Esophagus squamous epithelium (tissue), 5 donors: ENCODE measurements at regions not wholly inside any gene's neighbourhood (a gene's known extent, or its start where the extent isn't known, plus 50 kb on each side); places are given as distances from the start of the nearest gene placed in this dataset.
"Not testable (repeated sequence)": the region's sequence is repeated elsewhere in the genome, so short reads cannot be mapped to it uniquely, and the experiment has no call there.

Source experiments
- DNase-seq: peaks from one replicate; lab custom pipeline; 2025; lab: John Stamatoyannopoulos, UW
- H3K27ac ChIP-seq, 4 donors: fragments of 200-600 bp; sonication (generic); one replicate each; pipeline ENCODE4 v1.5.1; 2016 to 2019; ENCODE audit warnings: mild to moderate bottlenecking in 1 of 4
- H3K27me3 ChIP-seq, 4 donors: fragments of 200-600 bp; sonication (generic); 1 replicate in 3 of 4; 2 replicates in 1 of 4; pipeline versions ENCODE4 v1.5.1 to v1.6.0; 2017 to 2021; ENCODE audit warnings: antibody characterized with exemption in 1 of 4
- H3K36me3 ChIP-seq, 3 donors: fragments of 200-600 bp; sonication (generic); one replicate each; pipeline ENCODE4 v1.5.1; 2016 to 2019
- H3K4me1 ChIP-seq, 3 donors: fragments of 200-600 bp; sonication (generic); one replicate each; pipeline ENCODE4 v1.5.1; 2017 to 2019
- H3K4me3 ChIP-seq, 4 donors: fragments of 200-600 bp; sonication (generic); 1 replicate in 3 of 4; 2 replicates in 1 of 4; pipeline ENCODE4 v1.5.1; 2016 to 2019; ENCODE audit warnings: mild to moderate bottlenecking in 2 of 4, moderate library complexity in 1 of 4
- H3K9me3 ChIP-seq, 3 donors: fragments of 200-600 bp; sonication (generic); one replicate each; pipeline ENCODE4 v1.5.1; 2016 to 2019
- POLR2A ChIP-seq, 4 donors: fragments of 450-650 bp; IDR thresholded peaks; one replicate each; pipeline ENCODE4 v1.6.1; 2017; ENCODE audit warnings: antibody characterized with exemption in 4 of 4, mild to moderate bottlenecking in 4 of 4, moderate library complexity in 3 of 4
- WGBS, 2 donors: methylation state at CpG; one replicate each; pipeline ENCODE4 v1.1.5; 2018; 5-methylcytosine and 5-hydroxymethylcytosine counted together
- intact Hi-C: fragments of 100-400 bp; cut with DNase I; formaldehyde crosslinking; loops from one replicate; pipeline ENCODE4 v1.15.0; 2022
- TF ChIP-seq, protein P1 (sequence below), 6 experiments: fragments of 450-650 bp in 4 of 6; fragments of 200-600 bp in 2 of 6; sonication (generic) in 2 of 6; IDR thresholded peaks; one replicate each; pipeline ENCODE4 v1.5.1; 2016 to 2019; ENCODE audit warnings: antibody characterized with exemption in 6 of 6, mild to moderate bottlenecking in 4 of 6, moderate library complexity in 4 of 6
- donor health status: DM: yes; HTN: yes; CAD: no.

DNA sequence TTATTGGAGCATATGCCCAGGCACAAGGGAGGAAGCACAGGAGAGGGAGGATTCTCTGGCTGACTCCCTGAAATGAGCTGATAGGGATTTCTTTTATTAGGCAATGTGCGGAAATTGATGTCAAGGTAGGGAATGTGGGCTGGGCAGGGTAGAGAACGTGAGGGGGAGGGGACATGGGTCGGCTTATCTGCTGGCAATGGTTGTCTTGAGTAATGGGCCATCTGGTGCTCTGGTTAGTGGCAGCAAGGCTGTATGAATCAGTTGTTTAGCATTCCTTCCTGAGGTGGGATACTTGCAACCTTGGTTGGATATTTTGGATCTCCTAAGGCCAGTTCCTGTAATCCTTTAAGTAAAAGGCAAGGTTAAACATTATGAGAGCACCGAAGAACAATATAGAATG, 80.5 kb upstream of the ADORA2B start:
- H3K4me3 ChIP-seq, H3K27me3 ChIP-seq, DNase-seq, H3K36me3 ChIP-seq, H3K9me3 ChIP-seq, H3K27ac ChIP-seq, H3K4me1 ChIP-seq, intact Hi-C loops: not testable (repeated sequence)
- WGBS, 2 donors = 96 to 100% methylated on average over 1 to 4 of the region's 4 CpGs

DNA sequence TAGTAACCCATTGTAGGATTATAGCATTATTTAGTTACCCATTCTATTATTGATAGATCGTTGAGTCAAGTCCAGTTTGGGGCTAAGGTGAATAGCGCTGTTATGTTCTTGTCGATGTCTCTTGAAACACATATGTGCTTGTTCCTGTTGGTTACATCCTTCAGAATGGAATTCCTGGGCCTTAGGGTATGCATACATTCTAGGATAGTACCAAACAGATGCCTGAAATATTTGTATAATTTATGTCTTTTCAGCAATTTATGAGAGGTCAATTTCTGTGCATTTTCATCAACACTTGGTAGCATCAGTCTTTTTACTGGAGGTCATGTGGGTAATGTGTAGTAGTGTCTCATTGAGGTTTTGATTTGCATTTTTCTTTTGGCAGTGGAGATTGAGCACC, 78.9 kb upstream of the ADORA2B start:
- H3K4me3 ChIP-seq, H3K36me3 ChIP-seq, DNase-seq, H3K4me1 ChIP-seq, H3K9me3 ChIP-seq, intact Hi-C loops, H3K27ac ChIP-seq, H3K27me3 ChIP-seq: not testable (repeated sequence)
- WGBS, 2 donors = 90 to 100% methylated on average over 3 of the region's 3 CpGs

DNA sequence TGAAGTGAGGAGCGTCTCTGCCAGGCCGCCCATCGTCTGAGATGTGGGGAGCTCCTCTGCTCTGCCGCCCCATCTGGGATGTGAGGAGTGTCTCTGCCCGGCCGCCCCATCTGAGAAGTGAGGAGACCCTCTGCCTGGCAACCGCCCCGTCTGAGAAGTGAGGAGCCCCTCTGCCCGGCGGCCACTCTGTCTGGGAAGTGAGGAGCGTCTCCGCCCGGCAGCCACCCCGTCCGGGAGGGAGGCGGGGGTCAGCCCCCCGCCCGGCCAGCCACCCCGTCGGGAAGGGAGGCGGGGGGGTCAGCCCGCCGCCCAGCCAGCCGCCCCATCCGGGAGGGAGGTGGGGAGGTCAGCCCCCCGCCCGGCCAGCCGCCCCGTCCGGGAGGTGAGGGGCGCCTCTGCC, 77.6 kb upstream of the ADORA2B start:
- H3K27me3 ChIP-seq, H3K4me1 ChIP-seq, H3K27ac ChIP-seq, intact Hi-C loops, DNase-seq, H3K4me3 ChIP-seq, H3K36me3 ChIP-seq, H3K9me3 ChIP-seq: not testable (repeated sequence)
- no CpG with 5 or more reads among the region's 31 CpGs for WGBS, 2 donors

DNA sequence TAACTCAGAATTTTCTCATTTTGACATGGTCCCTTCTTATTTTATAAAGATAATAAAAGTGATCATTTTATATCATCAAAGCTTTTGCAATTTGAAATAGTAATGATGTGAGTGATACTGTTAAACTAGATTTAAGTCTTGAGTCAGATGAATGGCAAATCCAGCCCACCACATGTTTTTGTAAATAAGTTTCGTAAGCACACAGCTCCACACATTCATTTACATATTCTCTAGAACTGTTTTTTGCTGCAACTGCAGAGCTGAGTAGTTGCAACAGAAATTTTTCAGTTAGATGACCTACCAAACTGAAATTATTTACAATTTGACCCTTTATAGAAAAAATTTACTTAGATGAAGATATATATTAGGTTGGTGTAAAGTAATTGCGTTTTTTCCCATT, 75.1 kb upstream of the ADORA2B start:
- H3K4me1 ChIP-seq, H3K4me3 ChIP-seq, H3K27ac ChIP-seq, intact Hi-C loops, DNase-seq, H3K36me3 ChIP-seq, H3K27me3 ChIP-seq, H3K9me3 ChIP-seq: not testable (repeated sequence)
- WGBS, 2 donors = no CpG with 5 or more reads among the region's 2 CpGs

DNA sequence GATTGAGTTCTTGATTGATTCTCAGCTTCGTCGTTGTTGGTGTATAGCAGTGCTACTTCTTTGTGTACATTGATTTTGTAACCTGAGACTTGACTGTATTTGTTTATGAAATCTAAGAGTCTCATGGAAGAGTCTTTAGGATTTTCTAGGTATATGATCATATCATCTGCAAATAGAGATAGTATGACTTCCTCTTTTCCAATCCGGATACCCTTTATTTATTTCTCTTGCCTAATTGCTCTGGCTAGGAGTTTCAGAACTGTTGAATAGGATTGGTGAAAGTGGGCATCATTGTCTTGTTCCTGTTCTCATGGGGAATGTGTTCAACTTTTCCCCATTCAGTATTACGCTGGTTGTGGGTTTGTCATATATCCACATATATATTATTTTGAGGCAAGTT, 72.3 kb upstream of the ADORA2B start:
- DNase-seq, H3K4me1 ChIP-seq, H3K9me3 ChIP-seq, H3K36me3 ChIP-seq, H3K27ac ChIP-seq, H3K4me3 ChIP-seq, H3K27me3 ChIP-seq, intact Hi-C loops: not testable (repeated sequence)
- WGBS, 2 donors = 74 to 75% methylated on average over 4 of the region's 4 CpGs

DNA sequence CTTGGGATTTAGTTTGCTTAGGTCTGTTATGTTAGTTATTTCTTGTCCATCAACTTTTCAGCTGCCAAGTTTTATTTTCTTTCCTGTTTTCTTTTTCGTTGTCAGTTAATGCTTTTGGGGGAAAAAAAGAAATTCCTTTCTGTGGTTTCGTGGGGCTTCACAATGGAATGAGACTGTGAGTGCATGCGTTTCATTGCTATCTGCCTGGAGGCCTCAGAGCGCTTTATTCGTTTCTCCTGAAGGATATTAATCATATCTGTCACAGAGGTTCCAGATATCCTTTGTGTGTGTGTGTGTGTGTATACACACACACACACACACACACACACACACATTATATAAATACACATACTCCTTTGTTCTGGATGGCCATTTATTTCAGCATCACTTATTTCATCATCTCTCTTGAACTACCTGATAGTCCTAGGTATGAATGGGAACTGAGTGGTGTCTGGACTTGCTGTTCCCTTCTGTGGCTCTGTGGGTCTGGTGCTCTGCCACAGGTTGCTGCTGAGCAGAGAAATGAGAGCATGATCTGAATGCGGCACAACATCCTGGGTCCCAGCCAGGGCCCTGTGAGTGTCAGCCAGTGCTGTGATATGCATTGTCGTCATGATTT, 66.9 kb upstream of the ADORA2B start:
- H3K4me1 ChIP-seq, DNase-seq, H3K4me3 ChIP-seq, H3K9me3 ChIP-seq, intact Hi-C loops, H3K27ac ChIP-seq, H3K36me3 ChIP-seq, H3K27me3 ChIP-seq: not testable (repeated sequence)
- WGBS, 2 donors = 47 to 52% methylated on average over 7 of the region's 7 CpGs

DNA sequence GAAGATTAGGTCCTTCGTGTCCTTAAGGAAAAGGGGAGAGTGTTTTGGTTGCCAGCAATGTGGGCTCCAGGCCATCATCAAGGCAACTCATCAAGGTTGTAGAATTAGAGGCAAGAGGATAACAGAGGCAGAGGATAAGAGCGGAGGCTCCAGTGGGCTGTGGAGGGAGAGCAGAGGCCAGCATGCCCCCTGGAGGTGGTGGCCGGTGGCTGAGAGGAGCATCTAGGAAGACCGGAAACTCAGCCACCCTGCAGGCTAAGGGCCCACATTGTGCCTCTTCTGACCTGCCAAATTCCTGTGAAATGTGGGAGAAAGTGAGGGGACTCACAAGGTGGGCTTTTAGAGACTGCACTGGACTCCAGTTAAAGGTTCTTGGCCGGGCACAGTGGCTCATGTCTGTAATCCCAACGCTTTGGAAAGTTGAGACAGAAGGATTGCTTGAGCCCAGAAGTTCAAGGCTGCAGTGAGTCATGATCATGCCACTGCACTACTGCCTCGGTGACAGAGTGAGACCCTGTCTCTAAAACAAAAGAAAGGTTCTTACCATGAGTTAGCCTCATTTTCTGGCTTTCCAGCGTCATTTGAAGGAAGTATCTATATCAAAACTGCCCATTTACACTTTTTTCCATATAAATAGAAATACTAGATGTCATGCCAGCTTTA, 62.7 kb upstream of the ADORA2B start:
- intact Hi-C loops = no loop called here
- H3K4me3 ChIP-seq = no peak overlapping the region
- H3K27me3 ChIP-seq = no peaks in the 10 kb centered on the region
- 82 to 92% methylated on average over 8 of the region's 8 CpGs for WGBS, 2 donors
- H3K4me1 ChIP-seq = no peaks in the 10 kb centered on the region
- TF ChIP-seq POLR2A (IDR thresholded peaks at IDR 0.05) = no peak
- TF ChIP-seq, protein P1, sequence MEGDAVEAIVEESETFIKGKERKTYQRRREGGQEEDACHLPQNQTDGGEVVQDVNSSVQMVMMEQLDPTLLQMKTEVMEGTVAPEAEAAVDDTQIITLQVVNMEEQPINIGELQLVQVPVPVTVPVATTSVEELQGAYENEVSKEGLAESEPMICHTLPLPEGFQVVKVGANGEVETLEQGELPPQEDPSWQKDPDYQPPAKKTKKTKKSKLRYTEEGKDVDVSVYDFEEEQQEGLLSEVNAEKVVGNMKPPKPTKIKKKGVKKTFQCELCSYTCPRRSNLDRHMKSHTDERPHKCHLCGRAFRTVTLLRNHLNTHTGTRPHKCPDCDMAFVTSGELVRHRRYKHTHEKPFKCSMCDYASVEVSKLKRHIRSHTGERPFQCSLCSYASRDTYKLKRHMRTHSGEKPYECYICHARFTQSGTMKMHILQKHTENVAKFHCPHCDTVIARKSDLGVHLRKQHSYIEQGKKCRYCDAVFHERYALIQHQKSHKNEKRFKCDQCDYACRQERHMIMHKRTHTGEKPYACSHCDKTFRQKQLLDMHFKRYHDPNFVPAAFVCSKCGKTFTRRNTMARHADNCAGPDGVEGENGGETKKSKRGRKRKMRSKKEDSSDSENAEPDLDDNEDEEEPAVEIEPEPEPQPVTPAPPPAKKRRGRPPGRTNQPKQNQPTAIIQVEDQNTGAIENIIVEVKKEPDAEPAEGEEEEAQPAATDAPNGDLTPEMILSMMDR (IDR thresholded peaks at IDR 0.05) = no peak
- no peak for DNase-seq
- no peaks in the 10 kb centered on the region for H3K36me3 ChIP-seq
- no peak overlapping the region for H3K27ac ChIP-seq
- no peaks in the 10 kb centered on the region for H3K9me3 ChIP-seq

DNA sequence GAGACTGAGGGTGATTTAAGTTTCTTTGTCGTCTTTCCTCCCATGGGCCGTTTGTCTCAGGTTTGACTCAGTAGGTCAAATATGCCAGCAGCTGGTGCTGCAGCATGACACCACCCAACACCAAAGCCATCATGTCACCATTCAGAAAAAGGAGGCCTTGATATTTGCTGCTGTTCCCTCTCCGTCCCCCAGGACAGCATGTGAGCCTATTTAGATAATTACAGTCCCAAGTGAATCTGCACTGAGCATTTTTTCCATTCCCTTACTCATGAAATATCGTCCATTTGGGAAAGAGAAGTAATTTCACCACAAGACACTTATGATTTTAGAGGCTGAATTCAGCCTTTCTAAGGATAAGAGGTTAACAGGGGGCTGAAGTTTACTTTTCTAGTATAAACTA, 62.2 kb upstream of the ADORA2B start:
- no peaks in the 10 kb centered on the region for H3K36me3 ChIP-seq
- intact Hi-C loops = no loop called here
- H3K9me3 ChIP-seq = no peaks in the 10 kb centered on the region
- H3K27ac ChIP-seq = no peak overlapping the region
- no peak for DNase-seq
- TF ChIP-seq, protein P1 (IDR thresholded peaks at IDR 0.05) = no peak
- no peak for TF ChIP-seq POLR2A (IDR thresholded peaks at IDR 0.05)
- WGBS, 2 donors = 58 to 78% methylated on average over 4 of the region's 4 CpGs
- no peak overlapping the region for H3K4me3 ChIP-seq
- H3K27me3 ChIP-seq = no peaks in the 10 kb centered on the region
- H3K4me1 ChIP-seq = no peaks in the 10 kb centered on the region
